Mesendoderm (in vitro differentiated cells): ENCODE measurements at regions not wholly inside any gene's neighbourhood (a gene's known extent, or its start where the extent isn't known, plus 50 kb on each side); places are given as distances from the start of the nearest gene placed in this dataset. TPM values are rescaled to one million over a fixed set of nuclear protein-coding genes. Genes with fewer than 3 reads are reported as not detected.

ENCODE experiments used
- DNase-seq: peaks from one replicate; pipeline ENCODE4 v3.0.0; 2013
- H2AK5ac ChIP-seq: 2 replicates; pipeline ENCODE4 v1.6.1; 2013; ENCODE audit warnings: low read length, inconsistent platforms
- H2BK120ac ChIP-seq: 2 replicates; pipeline ENCODE4 v1.6.1; 2013; ENCODE audit warnings: low read depth, mild to moderate bottlenecking, low read length, moderate library complexity, mixed read lengths
- H2BK15ac ChIP-seq: replicated peaks from 2 replicates; pipeline ENCODE4 v1.6.1; 2013; ENCODE audit warnings: low read depth, mild to moderate bottlenecking, moderate library complexity
- H2BK5ac ChIP-seq: 2 replicates; pipeline ENCODE4 v1.6.1; 2013; ENCODE audit warnings: low read length, inconsistent platforms
- H3K18ac ChIP-seq: 2 replicates; pipeline ENCODE4 v1.6.1; 2013; ENCODE audit warnings: mild to moderate bottlenecking, low read length, mixed read lengths
- H3K23ac ChIP-seq: one replicate; pipeline ENCODE4 v1.6.1; 2013; ENCODE audit warnings: low read length
- H3K27ac ChIP-seq: 2 replicates; pipeline ENCODE4 v1.5.1; 2013; ENCODE audit warnings: low read depth, mild to moderate bottlenecking, inconsistent platforms, low read length, moderate library complexity
- H3K27me3 ChIP-seq: 2 replicates; pipeline ENCODE4 v1.6.1; 2013; ENCODE audit warnings: low read length, control low read depth, mild to moderate bottlenecking, inconsistent platforms; ENCODE audit not compliant: insufficient read depth, poor library complexity
- H3K36me3 ChIP-seq: 2 replicates; pipeline ENCODE4 v1.6.1; 2013; ENCODE audit warnings: low read length, inconsistent platforms; ENCODE audit not compliant: control insufficient read depth, insufficient read depth
- H3K4ac ChIP-seq: one replicate; pipeline ENCODE4 v1.6.1; 2013; ENCODE audit warnings: low read depth, mild to moderate bottlenecking, low read length, moderate library complexity
- H3K4me1 ChIP-seq: 2 replicates; pipeline ENCODE4 v1.6.1; 2013; ENCODE audit warnings: low read depth, low read length, inconsistent platforms; ENCODE audit not compliant: control insufficient read depth
- H3K4me2 ChIP-seq: 2 replicates; pipeline ENCODE4 v1.6.1; 2013; ENCODE audit warnings: low read length
- H3K4me3 ChIP-seq: 2 replicates; pipeline ENCODE4 v1.5.1; 2013; ENCODE audit warnings: mild to moderate bottlenecking, low read length
- H3K56ac ChIP-seq: one replicate; pipeline ENCODE4 v1.6.1; 2013; ENCODE audit warnings: low read length
- H3K79me1 ChIP-seq: 2 replicates; pipeline ENCODE4 v1.6.1; 2013; ENCODE audit warnings: low read length, inconsistent platforms
- H3K79me2 ChIP-seq: 2 replicates; pipeline ENCODE4 v1.6.1; 2013; ENCODE audit warnings: mild to moderate bottlenecking, low read length; ENCODE audit not compliant: control insufficient read depth, insufficient read depth
- H3K9ac ChIP-seq: 2 replicates; pipeline ENCODE4 v1.6.1; 2013; ENCODE audit warnings: low read length, inconsistent platforms
- H4K5ac ChIP-seq: one replicate; pipeline ENCODE4 v1.6.1; 2013; ENCODE audit warnings: low read length
- H4K8ac ChIP-seq: one replicate; pipeline ENCODE4 v1.6.1; 2013; ENCODE audit warnings: low read depth, mild to moderate bottlenecking, control low read depth, low read length, moderate library complexity
- WGBS: extraction: QIAGEN DNeasy Blood & Tissue Kit; methylation state at CpG from one replicate; pipeline ENCODE4 v1.1.7; 2013; ENCODE audit warnings: low lambda C conversion rate, missing lambda C conversion rate; ENCODE audit not compliant: insufficient coverage; ENCODE audit errors: extremely low coverage; 5-methylcytosine and 5-hydroxymethylcytosine counted together
- small RNA-seq: library from polyadenylated mRNA; stranded (forward); fragments of <200 nt; extraction: miRNeasy Mini kit (QIAGEN cat#:217004); gene quantifications from one replicate; pipeline ENCODE3, GENCODE V24; 2013; ENCODE audit not compliant: insufficient read depth

- H3K4me3 ChIP-seq: no peak overlapping the region
- no peak overlapping the region for H3K9ac ChIP-seq
- H3K27ac ChIP-seq: no peak overlapping the region
- no peaks in the 10 kb centered on the region for H3K36me3 ChIP-seq
- H3K4me1 ChIP-seq: no peaks in the 10 kb centered on the region
- no peak overlapping the region for H2AK5ac ChIP-seq
- WGBS: no CpG with 5 or more reads among the region's 27 CpGs
- H3K4ac ChIP-seq: no peak overlapping the region
- H3K18ac ChIP-seq: no peak overlapping the region
- H3K27me3 ChIP-seq: no peaks in the 10 kb centered on the region
- no peak for DNase-seq
- H4K8ac ChIP-seq: no peak overlapping the region
- no peak overlapping the region for H2BK120ac ChIP-seq
- H3K56ac ChIP-seq: no peak overlapping the region
- no peaks in the 10 kb centered on the region for H3K79me1 ChIP-seq
- H3K4me2 ChIP-seq: no peak overlapping the region
- H4K5ac ChIP-seq: no peak overlapping the region
- H2BK15ac ChIP-seq: no peak overlapping the region
- no peak overlapping the region for H3K23ac ChIP-seq
- no peaks in the 10 kb centered on the region for H3K79me2 ChIP-seq
- H2BK5ac ChIP-seq: no peak overlapping the region
Measured at GRCh38 chrY:26409329-26409712, 787.4 kb downstream of the CDY1 start.

Small RNA genes lying in the stretch of these regions (small RNA-seq; reads per million reads assigned to genes)
- gene AC024067.1: not detected
- not detected for gene RF00156
- not detected for gene RNU6-1314P
